B cell (primary cell): ENCODE measurements at regions not wholly inside any gene's neighbourhood (a gene's known extent, or its start where the extent isn't known, plus 50 kb on each side); places are given as distances from the start of the nearest gene placed in this dataset.
"Not testable (repeated sequence)": the region's sequence is repeated elsewhere in the genome, so short reads cannot be mapped to it uniquely, and the experiment has no call there.

Experiments used
- ATAC-seq: fragments of 200-7000 bp; cut with Tn5 transposase; one replicate; pipeline ENCODE4 v1.10.0; 2021; ENCODE audit warnings: low read depth, mild to moderate bottlenecking, moderate number of reproducible peaks, moderate library complexity
- CTCF ChIA-PET: fragments of 350-600 bp; sonication (Branson Sonifier 250); formaldehyde crosslinking; loops from one replicate; lab custom pipeline; 2021; ENCODE audit warnings: antibody characterized with exemption, inconsistent platforms; lab: Charles Lee
- POLR2A ChIA-PET: fragments of 350-600 bp; sonication (Branson Sonifier 250); formaldehyde crosslinking; loops from one replicate; lab custom pipeline; 2021; ENCODE audit warnings: antibody characterized with exemption; lab: Charles Lee
- DNase-seq: peaks from one replicate; pipeline ENCODE4 v3.0.0; 2013
- H2AFZ ChIP-seq: 2 replicates; pipeline ENCODE4 v1.6.1; 2012; ENCODE audit warnings: mild to moderate bottlenecking, low read depth, low read length; ENCODE audit not compliant: insufficient read depth, poor library complexity, severe bottlenecking
- H3K27ac ChIP-seq, 2 donors: 1 replicate in 1 of 2; 2 replicates in 1 of 2; pipeline ENCODE4 v1.5.1; 2012 to 2013; ENCODE audit warnings: low read length in 2 of 2, mild to moderate bottlenecking in 2 of 2, moderate library complexity in 1 of 2
- H3K27me3 ChIP-seq, 4 experiments: fragments of 200-600 bp in 1 of 4; sonication (generic) in 1 of 4; replicated peaks in 1 of 4; 1 replicate in 2 of 4; 2 replicates in 2 of 4; pipeline versions ENCODE4 v1.6.1 to v1.7.0; 2013 to 2016; ENCODE audit warnings: low read length in 3 of 4, mild to moderate bottlenecking in 2 of 4, mixed read lengths in 1 of 4, moderate library complexity in 1 of 4; ENCODE audit not compliant: insufficient read depth in 4 of 4, control insufficient read depth in 3 of 4; ENCODE audit errors: control extremely low read depth in 1 of 4
- H3K36me3 ChIP-seq, 2 experiments: replicated peaks in 1 of 2; 1 replicate in 1 of 2; 2 replicates in 1 of 2; pipeline versions ENCODE4 v1.6.1 to v1.7.1; 2013; ENCODE audit warnings: low read length in 1 of 2; ENCODE audit not compliant: insufficient read depth in 2 of 2, control insufficient read depth in 1 of 2; ENCODE audit errors: control extremely low read depth in 1 of 2, extremely low read depth in 1 of 2
- H3K4me1 ChIP-seq, 2 donors: fragments of 200-600 bp in 1 of 2; sonication (generic) in 1 of 2; 1 replicate in 1 of 2; 2 replicates in 1 of 2; pipeline versions ENCODE4 v1.5.1 to v1.6.1; 2013 to 2017; ENCODE audit warnings: low read length in 2 of 2; ENCODE audit not compliant: control insufficient read depth in 2 of 2, insufficient read depth in 2 of 2
- H3K4me2 ChIP-seq: replicated peaks from 2 replicates; pipeline ENCODE3; 2012; ENCODE audit warnings: mild to moderate bottlenecking, low read depth, low read length; ENCODE audit not compliant: poor library complexity, severe bottlenecking
- H3K4me3 ChIP-seq, 5 experiments: fragments of 200-600 bp in 1 of 5; sonication (generic) in 1 of 5; 1 replicate in 3 of 5; 2 replicates in 2 of 5; pipeline versions ENCODE4 v1.5.1 to v1.7.0; 2011 to 2016; ENCODE audit warnings: low read length in 4 of 5, mild to moderate bottlenecking in 4 of 5, low read depth in 2 of 5, control low read depth in 1 of 5, moderate library complexity in 1 of 5; ENCODE audit not compliant: insufficient read depth in 1 of 5; ENCODE audit errors: control extremely low read depth in 1 of 5, extremely low read depth in 1 of 5
- H3K79me2 ChIP-seq: fragments of 200-600 bp; sonication (generic); one replicate; pipeline ENCODE4 v1.6.0; 2016; ENCODE audit warnings: low read length; ENCODE audit not compliant: control insufficient read depth, insufficient read depth
- H3K9ac ChIP-seq: fragments of 200-600 bp; sonication (generic); 2 replicates; pipeline ENCODE4 v1.6.1; 2017; ENCODE audit warnings: mild to moderate bottlenecking, low read length, moderate library complexity
- H3K9me3 ChIP-seq, 3 donors: one replicate each; pipeline versions ENCODE4 v1.6.1 to v1.7.1; 2013; ENCODE audit warnings: low read length in 2 of 3; ENCODE audit not compliant: control insufficient read depth in 2 of 3, insufficient read depth in 1 of 3; ENCODE audit errors: control extremely low read depth in 1 of 3
- H4K20me1 ChIP-seq: 2 replicates; pipeline ENCODE4 v1.6.0; 2012; ENCODE audit warnings: mild to moderate bottlenecking, low read length; ENCODE audit not compliant: insufficient read depth, control insufficient read depth, poor library complexity, severe bottlenecking
- H3K27ac Mint-ChIP-seq: one replicate; pipeline ENCODE4 v1.8.0; 2021; ENCODE audit warnings: mixed read lengths
- H3K27me3 Mint-ChIP-seq: one replicate; pipeline ENCODE4 v1.8.0; 2021; ENCODE audit warnings: mixed read lengths
- H3K4me1 Mint-ChIP-seq: one replicate; pipeline ENCODE4 v1.8.0; 2021; ENCODE audit warnings: mixed read lengths
- H3K4me3 Mint-ChIP-seq: one replicate; pipeline ENCODE4 v1.8.0; 2021; ENCODE audit warnings: mixed read lengths
- H3K9me3 Mint-ChIP-seq: one replicate; pipeline ENCODE4 v1.8.0; 2022; ENCODE audit warnings: mixed read lengths; ENCODE audit not compliant: insufficient read depth
- EZH2 ChIP-seq: IDR thresholded peaks from 2 replicates; pipeline ENCODE4 v1.6.1; 2012; ENCODE audit warnings: borderline replicate concordance, low read depth, mild to moderate bottlenecking, moderate library complexity, low read length; ENCODE audit not compliant: insufficient read depth, poor library complexity, severe bottlenecking
- WGBS: methylation state at CpG from one replicate; pipeline ENCODE4 v1.1.5; 2013; ENCODE audit warnings: missing lambda C conversion rate; ENCODE audit not compliant: insufficient coverage; 5-methylcytosine and 5-hydroxymethylcytosine counted together
- intact Hi-C: fragments of 100-400 bp; cut with micrococcal nuclease; formaldehyde crosslinking; loops from one replicate; pipeline ENCODE4 v1.10.0; 2022
- TF ChIP-seq, protein P1 (sequence below): fragments of 200-600 bp; IDR thresholded peaks from one replicate; pipeline ENCODE4 v1.8.0; 2022; ENCODE audit warnings: antibody characterized with exemption, mild to moderate bottlenecking

DNA sequence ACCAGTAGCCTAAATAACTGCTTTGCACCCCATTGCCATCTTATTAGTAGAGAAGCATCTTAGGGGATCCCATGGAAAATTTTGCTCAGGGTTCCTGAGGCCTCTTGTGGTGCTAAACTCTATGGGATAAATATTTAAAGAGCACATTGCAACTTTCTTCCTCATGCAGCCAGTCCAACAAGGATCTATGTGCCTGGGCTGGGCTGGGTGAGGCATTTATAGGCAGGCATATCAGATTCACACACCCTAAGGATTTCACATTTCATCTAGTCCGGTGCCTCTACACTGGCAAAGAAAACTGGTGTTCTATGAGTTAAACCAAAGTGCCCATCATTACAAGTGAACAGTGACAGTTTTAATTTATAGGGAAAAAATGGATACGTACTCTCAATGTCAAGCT lies 512.3 kb downstream of the EDEM1 start:
- no peak overlapping the region for H3K9ac ChIP-seq
- no peaks in the 10 kb centered on the region for H3K36me3 ChIP-seq
- WGBS: no CpG with 5 or more reads among the region's 2 CpGs
- H3K4me3 Mint-ChIP-seq: no peak overlapping the region
- no peaks in the 10 kb centered on the region for H3K4me1 Mint-ChIP-seq
- H3K4me1 ChIP-seq: no peaks in the 10 kb centered on the region
- H3K27me3 Mint-ChIP-seq: no peaks in the 10 kb centered on the region
- no peak overlapping the region for H3K4me3 ChIP-seq
- no peaks in the 10 kb centered on the region for H3K27me3 ChIP-seq
- no peak overlapping the region for H3K4me2 ChIP-seq
- H3K79me2 ChIP-seq: no peaks in the 10 kb centered on the region
- no peak for TF ChIP-seq EZH2
- TF ChIP-seq, protein P1, sequence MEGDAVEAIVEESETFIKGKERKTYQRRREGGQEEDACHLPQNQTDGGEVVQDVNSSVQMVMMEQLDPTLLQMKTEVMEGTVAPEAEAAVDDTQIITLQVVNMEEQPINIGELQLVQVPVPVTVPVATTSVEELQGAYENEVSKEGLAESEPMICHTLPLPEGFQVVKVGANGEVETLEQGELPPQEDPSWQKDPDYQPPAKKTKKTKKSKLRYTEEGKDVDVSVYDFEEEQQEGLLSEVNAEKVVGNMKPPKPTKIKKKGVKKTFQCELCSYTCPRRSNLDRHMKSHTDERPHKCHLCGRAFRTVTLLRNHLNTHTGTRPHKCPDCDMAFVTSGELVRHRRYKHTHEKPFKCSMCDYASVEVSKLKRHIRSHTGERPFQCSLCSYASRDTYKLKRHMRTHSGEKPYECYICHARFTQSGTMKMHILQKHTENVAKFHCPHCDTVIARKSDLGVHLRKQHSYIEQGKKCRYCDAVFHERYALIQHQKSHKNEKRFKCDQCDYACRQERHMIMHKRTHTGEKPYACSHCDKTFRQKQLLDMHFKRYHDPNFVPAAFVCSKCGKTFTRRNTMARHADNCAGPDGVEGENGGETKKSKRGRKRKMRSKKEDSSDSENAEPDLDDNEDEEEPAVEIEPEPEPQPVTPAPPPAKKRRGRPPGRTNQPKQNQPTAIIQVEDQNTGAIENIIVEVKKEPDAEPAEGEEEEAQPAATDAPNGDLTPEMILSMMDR: no peak
- H2AFZ ChIP-seq: no peak overlapping the region
- no peak overlapping the region for H3K27ac Mint-ChIP-seq
- ATAC-seq (no peak), DNase-seq (no peak)
- no peaks in the 10 kb centered on the region for H3K9me3 Mint-ChIP-seq
- no peaks in the 10 kb centered on the region for H4K20me1 ChIP-seq
- CTCF ChIA-PET: no interaction called here
- intact Hi-C loops: no loop called here
- no peak overlapping the region for H3K27ac ChIP-seq
- POLR2A ChIA-PET: no interaction called here
- no peaks in the 10 kb centered on the region for H3K9me3 ChIP-seq

DNA sequence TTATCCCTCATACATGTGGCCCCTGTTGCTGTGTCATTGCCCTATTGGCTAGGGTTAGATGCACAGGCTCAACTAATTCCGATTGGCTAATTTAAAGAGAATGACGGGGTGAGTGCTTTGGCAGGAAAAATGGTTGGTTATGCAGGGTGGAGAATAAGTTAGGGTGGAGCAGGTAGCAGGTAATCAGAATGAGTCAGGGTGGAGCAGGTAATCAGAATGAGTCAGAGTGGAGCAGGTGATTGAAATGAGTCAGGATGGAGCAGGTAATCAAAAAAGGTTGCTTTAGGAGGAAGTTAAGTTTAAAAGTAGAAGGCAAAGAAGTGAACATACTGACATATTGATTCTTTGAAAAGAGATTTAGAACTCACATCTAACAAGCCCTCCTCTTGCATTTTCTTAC lies 513.5 kb downstream of the EDEM1 start:
- H3K27ac ChIP-seq, H3K4me2 ChIP-seq, ATAC-seq, H3K9me3 Mint-ChIP-seq, H3K4me3 Mint-ChIP-seq, H4K20me1 ChIP-seq, H3K27me3 Mint-ChIP-seq, H3K4me1 Mint-ChIP-seq, intact Hi-C loops, H3K4me3 ChIP-seq, H3K4me1 ChIP-seq, H3K36me3 ChIP-seq, H3K27ac Mint-ChIP-seq, CTCF ChIA-PET, POLR2A ChIA-PET, H3K9ac ChIP-seq, DNase-seq, H2AFZ ChIP-seq, H3K27me3 ChIP-seq, H3K9me3 ChIP-seq, H3K79me2 ChIP-seq: not testable (repeated sequence)
- WGBS: 71% methylated on average over 2 of the region's 2 CpGs
